ENCODE measurements at regions not wholly inside any gene's neighbourhood (a gene's known extent, or its start where the extent isn't known, plus 50 kb on each side); places are given as distances from the start of the nearest gene placed in this dataset.

DNA sequence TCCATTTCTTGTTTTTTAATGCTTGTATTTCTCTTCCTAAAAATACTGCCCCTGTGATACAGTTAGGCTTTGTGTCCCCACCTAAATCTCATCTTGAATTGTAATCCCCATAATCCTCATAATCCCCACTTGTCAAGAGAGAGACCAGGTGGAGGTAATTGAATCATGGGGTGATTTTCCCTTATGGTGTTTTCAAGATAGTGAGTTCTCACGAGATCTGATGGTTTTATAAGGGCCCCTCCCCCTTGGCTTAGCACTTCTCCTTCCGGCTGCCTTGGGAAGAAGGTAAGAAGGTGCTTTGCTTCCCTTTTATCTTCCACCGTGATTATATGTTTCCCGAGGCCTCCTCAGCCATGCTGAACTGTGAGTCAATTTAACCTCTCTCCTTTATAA, 227.4 kb downstream of the MAN2A1 start:
- no peaks in the 10 kb centered on the region for H3K4me1 ChIP-seq (ENCODE audit: control insufficient read depth, insufficient read depth, low read length)

DNA sequence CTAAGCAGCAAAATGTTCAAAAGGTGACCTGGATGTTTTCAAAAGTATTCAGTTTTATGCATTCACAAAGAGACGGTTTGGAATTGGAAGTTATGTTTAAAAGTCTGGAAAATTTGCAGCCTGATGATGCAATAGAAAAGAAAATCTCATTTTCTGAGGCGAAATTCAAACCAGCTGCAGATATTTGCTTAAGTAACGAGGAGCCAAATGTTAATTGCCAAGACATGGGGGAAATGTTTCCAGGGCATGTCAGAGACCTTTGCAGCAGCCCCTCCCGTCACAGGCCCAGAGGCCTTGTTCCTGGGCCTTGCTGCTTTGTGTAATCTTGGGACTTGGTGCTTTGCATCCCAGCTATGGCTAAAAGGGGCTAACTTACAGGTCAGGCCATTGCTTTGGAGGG, 228.2 kb downstream of the MAN2A1 start:
- Histone ChIP-seq H3K36me3 (ENCODE audit: control insufficient read depth, insufficient read depth, low read length) (no peaks in the 10 kb centered on the region), H3K4me3 (ENCODE audit: low read length) (no peak overlapping the region), H3K4me1 (ENCODE audit: control insufficient read depth, insufficient read depth, low read length) (no peaks in the 10 kb centered on the region), H3K9me3 (ENCODE audit: control insufficient read depth, insufficient read depth, low read length) (no peaks in the 10 kb centered on the region), H3K27me3 (ENCODE audit: control insufficient read depth, insufficient read depth, low read length) (no peaks in the 10 kb centered on the region), H3K27ac (ENCODE audit: low read length) (no peak overlapping the region)
- no peak for DNase-seq (ENCODE audit: low read depth, low spot score)
- WGBS (ENCODE audit: insufficient coverage, insufficient read length), result no CpG with 5 or more reads among the region's 4 CpGs

More for the DNA sequence above, 227.4 kb downstream of the MAN2A1 start:
- WGBS (ENCODE audit: insufficient coverage, insufficient read length), result no CpG with 5 or more reads among the region's 4 CpGs
- Histone ChIP-seq H3K9me3 (ENCODE audit: control insufficient read depth, insufficient read depth, low read length) (no peaks in the 10 kb centered on the region), H3K27ac (ENCODE audit: low read length) (no peak overlapping the region), H3K36me3 (ENCODE audit: control insufficient read depth, insufficient read depth, low read length) (no peaks in the 10 kb centered on the region), H3K4me3 (ENCODE audit: low read length) (no peak overlapping the region), H3K27me3 (ENCODE audit: control insufficient read depth, insufficient read depth, low read length) (no peaks in the 10 kb centered on the region)
- no peak for DNase-seq (ENCODE audit: low read depth, low spot score)

DNA sequence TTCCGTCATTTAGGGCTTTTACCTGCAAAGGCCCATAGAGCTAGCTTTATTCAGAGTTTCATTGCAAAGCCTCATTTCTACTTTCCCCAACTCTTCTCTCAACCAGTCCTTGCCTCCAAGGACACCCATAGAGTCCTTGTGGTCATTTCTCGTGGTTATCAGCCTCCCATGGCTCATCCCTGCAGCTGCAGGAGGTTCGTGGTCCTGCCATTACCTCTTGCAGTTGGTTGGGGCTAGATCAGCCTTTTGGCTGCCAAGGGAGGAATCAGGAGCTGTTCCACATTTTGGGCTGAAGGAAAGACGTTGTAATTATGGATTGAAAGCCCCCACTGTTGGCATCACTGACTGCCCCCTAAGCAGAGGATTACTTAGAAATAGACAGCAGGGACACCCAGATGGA, 231.0 kb downstream of the MAN2A1 start:
- Histone ChIP-seq H3K4me3 (ENCODE audit: low read length) (no peak overlapping the region), H3K27ac (ENCODE audit: low read length) (no peak overlapping the region), H3K4me1 (ENCODE audit: control insufficient read depth, insufficient read depth, low read length) (no peaks in the 10 kb centered on the region), H3K27me3 (ENCODE audit: control insufficient read depth, insufficient read depth, low read length) (no peaks in the 10 kb centered on the region), H3K9me3 (ENCODE audit: control insufficient read depth, insufficient read depth, low read length) (no peaks in the 10 kb centered on the region), H3K36me3 (ENCODE audit: control insufficient read depth, insufficient read depth, low read length) (no peaks in the 10 kb centered on the region)
- DNase-seq (ENCODE audit: low read depth, low spot score), result no peak
- WGBS (ENCODE audit: insufficient coverage, insufficient read length), result no CpG with 5 or more reads among the region's 4 CpGs

DNA sequence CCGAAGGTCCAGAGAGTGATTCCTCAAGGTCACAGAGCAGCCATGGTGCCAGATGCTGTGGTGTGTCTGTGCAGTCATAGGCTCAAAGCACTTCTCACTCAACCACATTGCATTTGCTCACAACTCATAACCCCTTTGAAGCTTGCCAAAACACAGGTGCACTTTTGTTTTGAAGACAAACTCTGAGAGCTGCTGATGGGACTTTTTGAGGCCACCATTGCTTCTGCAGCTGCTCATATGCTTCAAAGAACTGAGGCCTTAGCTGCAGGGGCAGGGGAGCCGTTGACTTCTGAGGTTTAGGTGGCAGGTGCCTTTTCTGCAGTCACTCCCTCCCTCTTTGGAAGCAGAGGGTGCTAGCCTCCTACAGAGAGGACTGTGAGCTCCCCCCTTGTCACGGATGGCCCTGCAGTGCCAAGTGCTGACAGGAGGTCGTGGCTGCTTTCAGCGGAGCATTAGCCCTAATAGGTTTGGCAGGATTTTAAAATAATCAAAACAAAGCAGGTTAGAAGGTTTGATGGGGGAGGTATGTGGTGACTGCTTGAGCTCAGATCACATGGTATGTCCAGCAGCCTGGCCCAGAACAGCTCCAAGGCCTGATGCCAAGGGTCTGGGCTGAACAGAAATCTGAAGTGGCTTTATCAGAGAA, 232.1 kb downstream of the MAN2A1 start:
- no peak overlapping the region for H3K4me3 ChIP-seq (ENCODE audit: low read length)
- no peaks in the 10 kb centered on the region for H3K27me3 ChIP-seq (ENCODE audit: control insufficient read depth, insufficient read depth, low read length)
- no peak overlapping the region for H3K27ac ChIP-seq (ENCODE audit: low read length)
- WGBS (ENCODE audit: insufficient coverage, insufficient read length), result no CpG with 5 or more reads among the region's 5 CpGs
- H3K36me3 ChIP-seq (ENCODE audit: control insufficient read depth, insufficient read depth, low read length), result no peaks in the 10 kb centered on the region
- H3K4me1 ChIP-seq (ENCODE audit: control insufficient read depth, insufficient read depth, low read length), result no peaks in the 10 kb centered on the region
- no peaks in the 10 kb centered on the region for H3K9me3 ChIP-seq (ENCODE audit: control insufficient read depth, insufficient read depth, low read length)
- DNase-seq (ENCODE audit: low read depth, low spot score), result no peak

GRCh38 chr5:109922381-109922995, 232.8 kb downstream of the MAN2A1 start:
- H3K9me3 ChIP-seq (ENCODE audit: control insufficient read depth, insufficient read depth, low read length), result no peaks in the 10 kb centered on the region
- no peak overlapping the region for H3K4me3 ChIP-seq (ENCODE audit: low read length)
- H3K27ac ChIP-seq (ENCODE audit: low read length), result no peak overlapping the region
- no peak for DNase-seq (ENCODE audit: low read depth, low spot score)
- H3K27me3 ChIP-seq (ENCODE audit: control insufficient read depth, insufficient read depth, low read length), result no peaks in the 10 kb centered on the region
- H3K4me1 ChIP-seq (ENCODE audit: control insufficient read depth, insufficient read depth, low read length), result no peaks in the 10 kb centered on the region
- no peaks in the 10 kb centered on the region for H3K36me3 ChIP-seq (ENCODE audit: control insufficient read depth, insufficient read depth, low read length)
- WGBS (ENCODE audit: insufficient coverage, insufficient read length), result no CpG with 5 or more reads among the region's 6 CpGs

DNA sequence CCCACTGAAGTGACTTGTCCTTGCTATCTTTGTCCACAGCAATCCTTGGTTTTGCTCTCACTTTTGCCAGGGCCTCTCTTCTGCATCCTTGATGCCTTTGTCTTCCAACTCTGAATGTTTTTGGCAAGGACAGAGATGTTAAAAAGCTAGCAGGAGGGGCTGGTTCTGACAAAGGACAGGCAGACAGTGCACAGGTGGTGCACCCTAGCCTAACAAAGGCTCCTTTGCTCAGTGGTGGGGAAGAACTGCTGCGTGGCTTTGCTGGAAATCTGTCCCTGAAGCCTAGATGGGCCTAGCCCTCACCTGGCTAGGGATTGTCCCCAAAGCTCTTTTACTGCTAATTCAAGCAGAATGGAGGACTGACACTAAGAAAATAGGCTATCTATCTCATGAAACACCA, 233.5 kb downstream of the MAN2A1 start:
- Histone ChIP-seq H3K27ac (ENCODE audit: low read length) (no peak overlapping the region), H3K4me1 (ENCODE audit: control insufficient read depth, insufficient read depth, low read length) (no peaks in the 10 kb centered on the region), H3K36me3 (ENCODE audit: control insufficient read depth, insufficient read depth, low read length) (no peaks in the 10 kb centered on the region), H3K4me3 (ENCODE audit: low read length) (no peak overlapping the region), H3K27me3 (ENCODE audit: control insufficient read depth, insufficient read depth, low read length) (no peaks in the 10 kb centered on the region), H3K9me3 (ENCODE audit: control insufficient read depth, insufficient read depth, low read length) (no peaks in the 10 kb centered on the region)
- DNase-seq (ENCODE audit: low read depth, low spot score), result no peak
- WGBS (ENCODE audit: insufficient coverage, insufficient read length), result no CpG with 5 or more reads among the region's 1 CpG

- no peaks in the 10 kb centered on the region for H3K4me1 ChIP-seq (ENCODE audit: control insufficient read depth, insufficient read depth, low read length)
- H3K36me3 ChIP-seq (ENCODE audit: control insufficient read depth, insufficient read depth, low read length), result no peaks in the 10 kb centered on the region
- no peak overlapping the region for H3K4me3 ChIP-seq (ENCODE audit: low read length)
- H3K27me3 ChIP-seq (ENCODE audit: control insufficient read depth, insufficient read depth, low read length), result no peaks in the 10 kb centered on the region
- no peak overlapping the region for H3K27ac ChIP-seq (ENCODE audit: low read length)
- H3K9me3 ChIP-seq (ENCODE audit: control insufficient read depth, insufficient read depth, low read length), result no peaks in the 10 kb centered on the region
- no CpG with 5 or more reads among the region's 7 CpGs for WGBS (ENCODE audit: insufficient coverage, insufficient read length)
- DNase-seq (ENCODE audit: low read depth, low spot score), result no peak
These were observed 234.7 kb downstream of the MAN2A1 start for GRCh38 chr5:109924237-109925107.

DNA sequence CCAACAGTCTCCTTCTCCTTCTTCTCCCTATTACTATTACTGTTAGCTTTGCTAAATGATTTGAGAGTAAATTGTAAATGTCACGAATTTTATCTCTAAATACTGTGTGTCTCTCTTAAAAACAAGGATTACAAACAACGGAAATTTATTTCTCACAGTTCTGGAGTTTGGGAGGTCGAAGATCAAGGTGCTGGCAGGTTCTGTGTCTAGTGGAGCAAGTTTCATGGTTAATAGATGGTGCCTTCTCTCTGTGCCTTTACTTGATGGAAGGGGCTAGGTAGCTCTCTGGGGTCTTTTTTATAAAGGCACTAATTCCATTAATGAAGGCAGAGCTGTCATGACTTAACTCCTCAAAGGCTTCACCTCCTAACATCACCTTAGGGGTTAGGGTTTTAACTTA, 237.9 kb downstream of the MAN2A1 start:
- no peaks in the 10 kb centered on the region for H3K36me3 ChIP-seq (ENCODE audit: control insufficient read depth, insufficient read depth, low read length)
- WGBS (ENCODE audit: insufficient coverage, insufficient read length), result no CpG with 5 or more reads among the region's 3 CpGs
- H3K4me3 ChIP-seq (ENCODE audit: low read length), result no peak overlapping the region
- H3K27ac ChIP-seq (ENCODE audit: low read length), result no peak overlapping the region
- H3K9me3 ChIP-seq (ENCODE audit: control insufficient read depth, insufficient read depth, low read length), result no peaks in the 10 kb centered on the region
- DNase-seq (ENCODE audit: low read depth, low spot score), result no peak
- H3K4me1 ChIP-seq (ENCODE audit: control insufficient read depth, insufficient read depth, low read length), result no peaks in the 10 kb centered on the region
- H3K27me3 ChIP-seq (ENCODE audit: control insufficient read depth, insufficient read depth, low read length), result no peaks in the 10 kb centered on the region

- Histone ChIP-seq H3K4me1 (ENCODE audit: control insufficient read depth, insufficient read depth, low read length) (no peaks in the 10 kb centered on the region), H3K9me3 (ENCODE audit: control insufficient read depth, insufficient read depth, low read length) (no peaks in the 10 kb centered on the region), H3K27me3 (ENCODE audit: control insufficient read depth, insufficient read depth, low read length) (no peaks in the 10 kb centered on the region), H3K4me3 (ENCODE audit: low read length) (no peak overlapping the region), H3K27ac (ENCODE audit: low read length) (no peak overlapping the region), H3K36me3 (ENCODE audit: control insufficient read depth, insufficient read depth, low read length) (no peaks in the 10 kb centered on the region)
- WGBS (ENCODE audit: insufficient coverage, insufficient read length), result no CpG with 5 or more reads among the region's 2 CpGs
- DNase-seq (ENCODE audit: low read depth, low spot score), result no peak
These were observed 238.3 kb downstream of the MAN2A1 start for GRCh38 chr5:109928046-109928445.

DNA sequence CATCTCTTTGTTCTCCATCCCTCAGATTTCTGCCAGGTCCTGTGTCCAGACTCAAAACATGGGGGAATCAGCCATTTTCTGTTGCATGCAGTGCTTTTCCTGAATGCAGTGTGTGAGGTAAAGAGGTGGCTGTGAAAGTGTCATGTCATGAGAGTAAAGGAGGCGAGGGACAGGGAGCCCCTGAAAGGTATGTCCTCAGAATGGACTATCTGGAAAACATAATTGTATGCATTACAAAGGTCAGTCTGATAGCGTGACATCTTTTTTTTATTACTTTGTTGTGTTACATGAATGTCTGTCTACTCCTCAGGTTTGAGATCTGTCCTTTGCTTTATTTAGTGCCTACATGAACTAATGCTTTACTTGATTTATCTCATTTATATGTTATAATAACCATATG, 239.1 kb downstream of the MAN2A1 start:
- no peaks in the 10 kb centered on the region for H3K27me3 ChIP-seq (ENCODE audit: control insufficient read depth, insufficient read depth, low read length)
- H3K4me1 ChIP-seq (ENCODE audit: control insufficient read depth, insufficient read depth, low read length), result no peaks in the 10 kb centered on the region
- H3K36me3 ChIP-seq (ENCODE audit: control insufficient read depth, insufficient read depth, low read length), result no peaks in the 10 kb centered on the region
- H3K27ac ChIP-seq (ENCODE audit: low read length), result no peak overlapping the region
- no peaks in the 10 kb centered on the region for H3K9me3 ChIP-seq (ENCODE audit: control insufficient read depth, insufficient read depth, low read length)
- no CpG with 5 or more reads among the region's 2 CpGs for WGBS (ENCODE audit: insufficient coverage, insufficient read length)
- DNase-seq (ENCODE audit: low read depth, low spot score), result no peak
- no peak overlapping the region for H3K4me3 ChIP-seq (ENCODE audit: low read length)
